Ishikawa (cell line): ENCODE measurements at regions not wholly inside any gene's neighbourhood (a gene's known extent, or its start where the extent isn't known, plus 50 kb on each side); places are given as distances from the start of the nearest gene placed in this dataset.

Experiments used
- EGR1 ChIP-seq: IDR thresholded peaks from 2 replicates; pipeline ENCODE4 v1.6.1; 2012
- EP300 ChIP-seq: IDR thresholded peaks from 2 replicates; pipeline ENCODE4 v1.6.1; 2012; ENCODE audit warnings: borderline replicate concordance
- MAX ChIP-seq: IDR thresholded peaks from 2 replicates; pipeline ENCODE4 v1.6.1; 2012
- TAF1 ChIP-seq: IDR thresholded peaks from 2 replicates; pipeline ENCODE4 v1.6.1; 2012; ENCODE audit warnings: low read depth, mild to moderate bottlenecking
- TF ChIP-seq, protein P1 (sequence below): IDR thresholded peaks from 2 replicates; pipeline ENCODE4 v1.6.1; 2012

DNA sequence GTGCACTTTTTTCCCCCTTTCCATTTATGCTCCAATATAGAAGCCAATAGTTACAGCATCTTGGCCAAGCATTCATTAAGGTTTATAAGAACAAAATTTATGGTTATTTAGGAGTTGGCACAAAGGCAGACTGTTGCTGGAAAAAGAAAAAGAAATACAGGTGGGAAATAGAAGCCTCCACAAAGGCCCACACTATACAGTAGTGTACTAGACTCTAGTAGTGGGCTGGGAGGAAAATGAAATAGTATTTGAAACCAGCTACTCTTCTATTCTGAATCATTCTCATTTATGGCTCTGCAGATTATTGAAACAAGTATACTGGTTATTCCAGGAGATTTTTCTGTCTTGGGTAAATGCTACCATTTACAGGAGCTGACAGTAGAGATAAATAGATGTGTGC, 80.9 kb upstream of the CDK6 start:
- no peak for TF ChIP-seq MAX
- TF ChIP-seq, protein P1, sequence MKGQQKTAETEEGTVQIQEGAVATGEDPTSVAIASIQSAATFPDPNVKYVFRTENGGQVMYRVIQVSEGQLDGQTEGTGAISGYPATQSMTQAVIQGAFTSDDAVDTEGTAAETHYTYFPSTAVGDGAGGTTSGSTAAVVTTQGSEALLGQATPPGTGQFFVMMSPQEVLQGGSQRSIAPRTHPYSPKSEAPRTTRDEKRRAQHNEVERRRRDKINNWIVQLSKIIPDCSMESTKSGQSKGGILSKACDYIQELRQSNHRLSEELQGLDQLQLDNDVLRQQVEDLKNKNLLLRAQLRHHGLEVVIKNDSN: no peak
- no peak for TF ChIP-seq EGR1
- no peak for TF ChIP-seq EP300
- no peak for TF ChIP-seq TAF1
